Common myeloid progenitor, CD34-positive (primary cell): ENCODE measurements at regions not wholly inside any gene's neighbourhood (a gene's known extent, or its start where the extent isn't known, plus 50 kb on each side); places are given as distances from the start of the nearest gene placed in this dataset.

Experiments
- CTCF ChIA-PET: fragments of 350-600 bp; sonication (Branson Sonifier 250); formaldehyde crosslinking; loops from one replicate; lab custom pipeline; 2021; ENCODE audit warnings: antibody characterized with exemption; lab: Charles Lee
- POLR2A ChIA-PET: fragments of 350-600 bp; sonication (Branson Sonifier 250); formaldehyde crosslinking; loops from one replicate; lab custom pipeline; 2021; ENCODE audit warnings: antibody characterized with exemption; lab: Charles Lee
- DNase-seq, 3 donors: peaks; one replicate each; pipeline versions ENCODE4 v3.0.0 to v3.0.0-alpha.2; 2013
- H3K27ac ChIP-seq, 2 experiments: 1 replicate in 1 of 2; 2 replicates in 1 of 2; pipeline ENCODE4 v1.7.0; 2013; ENCODE audit warnings: inconsistent platforms in 2 of 2, low read length in 2 of 2, mild to moderate bottlenecking in 2 of 2, low read depth in 1 of 2, moderate library complexity in 1 of 2; ENCODE audit not compliant: severe bottlenecking in 2 of 2, insufficient read depth in 1 of 2, poor library complexity in 1 of 2
- H3K27me3 ChIP-seq, 5 experiments: replicated peaks in 2 of 5; 1 replicate in 3 of 5; 2 replicates in 2 of 5; pipeline versions ENCODE4 v1.6.1 to v1.7.0; 2013; ENCODE audit warnings: low read length in 4 of 5, mild to moderate bottlenecking in 2 of 5, moderate library complexity in 2 of 5, inconsistent platforms in 1 of 5; ENCODE audit not compliant: insufficient read depth in 5 of 5, control insufficient read depth in 4 of 5
- H3K36me3 ChIP-seq, 4 experiments: 1 replicate in 2 of 4; 2 replicates in 2 of 4; pipeline versions ENCODE4 v1.6.1 to v1.7.0; 2013; ENCODE audit warnings: low read length in 3 of 4, control low read depth in 1 of 4, mild to moderate bottlenecking in 1 of 4; ENCODE audit not compliant: control insufficient read depth in 4 of 4, insufficient read depth in 4 of 4
- H3K4me1 ChIP-seq, 4 experiments: 1 replicate in 3 of 4; 2 replicates in 1 of 4; pipeline versions ENCODE4 v1.6.1 to v1.7.1; 2013; ENCODE audit warnings: low read length in 3 of 4, mild to moderate bottlenecking in 3 of 4, control low read depth in 1 of 4, inconsistent platforms in 1 of 4, moderate library complexity in 1 of 4; ENCODE audit not compliant: control insufficient read depth in 4 of 4, insufficient read depth in 4 of 4; ENCODE audit errors: control extremely low read depth in 1 of 4
- H3K4me3 ChIP-seq, 7 experiments: 1 replicate in 4 of 7; 2 replicates in 3 of 7; pipeline versions ENCODE4 v1.5.1 to v1.7.0; 2013; ENCODE audit warnings: mild to moderate bottlenecking in 7 of 7, low read length in 6 of 7, moderate library complexity in 6 of 7, inconsistent platforms in 2 of 7, low read depth in 2 of 7, control low read depth in 1 of 7; ENCODE audit not compliant: insufficient read depth in 4 of 7, control insufficient read depth in 1 of 7; ENCODE audit errors: extremely low read depth in 1 of 7
- H3K9me3 ChIP-seq, 5 experiments: 1 replicate in 4 of 5; 2 replicates in 1 of 5; pipeline versions ENCODE4 v1.6.1 to v1.7.1; 2013; ENCODE audit warnings: low read length in 4 of 5, mild to moderate bottlenecking in 2 of 5, inconsistent platforms in 1 of 5, low read depth in 1 of 5, moderate library complexity in 1 of 5; ENCODE audit not compliant: control insufficient read depth in 4 of 5, insufficient read depth in 2 of 5; ENCODE audit errors: control extremely low read depth in 1 of 5
- WGBS: methylation state at CpG from one replicate; pipeline ENCODE4 v1.1.5; 2013; ENCODE audit not compliant: insufficient coverage; 5-methylcytosine and 5-hydroxymethylcytosine counted together

GRCh38 chr4:10872833-10873517 is 188.4 kb upstream of the CLNK start:
- peak; percentile 22 to 73 (median 42) for DNase-seq
- Histone ChIP-seq H3K27ac (no peak overlapping the region), H3K9me3 (no peaks in the 10 kb centered on the region), H3K27me3 (no peaks in the 10 kb centered on the region), H3K4me3 (no peak overlapping the region), H3K36me3 (no peaks in the 10 kb centered on the region), H3K4me1 (peaks cover 0 to 16% (median 3%) of the 10 kb centered on the region in 4 experiments)
- ChIA-PET POLR2A (no interaction called here), CTCF (interaction anchor here (0.7 kb wide), 1 partner anchor 22 kb away, joined by 3 read pairs; no protein-coding TSS in a partner anchor)
- WGBS: 50% methylated on average over 3 of the region's 4 CpGs

- WGBS: 98% methylated on average over 6 of the region's 6 CpGs
- Histone ChIP-seq H3K36me3 (no peaks in the 10 kb centered on the region), H3K27ac (no peak overlapping the region), H3K27me3 (no peaks in the 10 kb centered on the region), H3K4me3 (no peak overlapping the region), H3K9me3 (no peaks in the 10 kb centered on the region), H3K4me1 (no peaks in the 10 kb centered on the region)
- no peak for DNase-seq
- POLR2A ChIA-PET: no interaction called here
- CTCF ChIA-PET: interaction anchor here (1.0 kb wide), 2 partner anchors 51 to 245 kb away, joined by 3 read pairs; no protein-coding TSS in a partner anchor
Measured at GRCh38 chr4:10866666-10867065, 182.1 kb upstream of the CLNK start.

- Histone ChIP-seq H3K4me1 (no peaks in the 10 kb centered on the region), H3K27ac (no peak overlapping the region), H3K27me3 (no peaks in the 10 kb centered on the region), H3K4me3 (no peak overlapping the region), H3K36me3 (no peaks in the 10 kb centered on the region), H3K9me3 (peaks cover 0 to 3% (median 2%) of the 10 kb centered on the region in 5 experiments)
- ChIA-PET CTCF (interaction anchor here (1.1 to 1.3 kb wide), 2 partner anchors 10 to 11 kb away, joined by 3 read pairs; no protein-coding TSS in a partner anchor), POLR2A (no interaction called here)
- DNase-seq: peak in 2 of 3 donors; percentile 17 to 30
- WGBS: 20% methylated on average over 1 of the region's 3 CpGs
Measured at GRCh38 chr4:10861036-10861435, 176.5 kb upstream of the CLNK start.

- no peak overlapping the region for H3K27ac ChIP-seq
- no peaks in the 10 kb centered on the region for H3K27me3 ChIP-seq
- DNase-seq: no peak
- no peaks in the 10 kb centered on the region for H3K36me3 ChIP-seq
- H3K9me3 ChIP-seq: peaks cover 0 to 5% (median 2%) of the 10 kb centered on the region in 5 experiments
- ChIA-PET POLR2A (no interaction called here), CTCF (interaction anchor here (0.7 kb wide), 1 partner anchor 19 kb away, joined by 3 read pairs; no protein-coding TSS in a partner anchor)
- no peak overlapping the region for H3K4me3 ChIP-seq
- H3K4me1 ChIP-seq: no peaks in the 10 kb centered on the region
Measured at GRCh38 chr4:10856271-10856782, 171.8 kb upstream of the CLNK start.

GRCh38 chr4:10853196-10853595 is 168.6 kb upstream of the CLNK start:
- CTCF ChIA-PET: interaction anchor here (1.1 kb wide), 1 partner anchor 22 kb away, joined by 3 read pairs; no protein-coding TSS in a partner anchor
- WGBS: 100% methylated on average over 2 of the region's 2 CpGs
- H3K27ac ChIP-seq: no peak overlapping the region

GRCh38 chr4:10841697-10842096 is 157.1 kb upstream of the CLNK start:
- DNase-seq: no peak
- Histone ChIP-seq H3K27me3 (no peaks in the 10 kb centered on the region), H3K36me3 (no peaks in the 10 kb centered on the region), H3K4me1 (peaks cover 0 to 2% (median 0%) of the 10 kb centered on the region in 4 experiments), H3K9me3 (peaks cover 0 to 2% (median 0%) of the 10 kb centered on the region in 5 experiments), H3K27ac (no peak overlapping the region), H3K4me3 (no peak overlapping the region)
- ChIA-PET POLR2A (no interaction called here), CTCF (no interaction called here)
- WGBS: 100% methylated on average over 3 of the region's 4 CpGs

More at GRCh38 chr4:10853196-10853595, 168.6 kb upstream of the CLNK start:
- H3K4me3 ChIP-seq: no peak overlapping the region
- no peaks in the 10 kb centered on the region for H3K36me3 ChIP-seq
- no peaks in the 10 kb centered on the region for H3K4me1 ChIP-seq
- POLR2A ChIA-PET: no interaction called here
- no peak for DNase-seq
- H3K27me3 ChIP-seq: no peaks in the 10 kb centered on the region
- H3K9me3 ChIP-seq: peaks cover 0 to 3% (median 2%) of the 10 kb centered on the region in 5 experiments

- H3K27ac ChIP-seq: no peak overlapping the region
- H3K4me3 ChIP-seq: no peak overlapping the region
- WGBS: 89% methylated on average over 3 of the region's 3 CpGs
- peaks cover 0 to 2% (median 0%) of the 10 kb centered on the region in 4 experiments for H3K4me1 ChIP-seq
- no peaks in the 10 kb centered on the region for H3K27me3 ChIP-seq
- H3K9me3 ChIP-seq: no peaks in the 10 kb centered on the region
- H3K36me3 ChIP-seq: no peaks in the 10 kb centered on the region
- POLR2A ChIA-PET: no interaction called here
- CTCF ChIA-PET: interaction anchor here (1.0 kb wide), 1 partner anchor 19 kb away, joined by 3 read pairs; no protein-coding TSS in a partner anchor
- DNase-seq: no peak
Measured at GRCh38 chr4:10837151-10837550, 152.6 kb upstream of the CLNK start.
